CD4-positive, alpha-beta T cell treated with Interleukin-17A for 1 hour (primary cell): ENCODE measurements at regions not wholly inside any gene's neighbourhood (a gene's known extent, or its start where the extent isn't known, plus 50 kb on each side); places are given as distances from the start of the nearest gene placed in this dataset.

Experiments used
- DNase-seq: peaks from one replicate; pipeline ENCODE4 v3.0.0-alpha.2; 2020

GRCh38 chr9:7287986-7288385 lies 511.6 kb downstream of the DMAC1 start:
- DNase-seq, result no peak

DNA sequence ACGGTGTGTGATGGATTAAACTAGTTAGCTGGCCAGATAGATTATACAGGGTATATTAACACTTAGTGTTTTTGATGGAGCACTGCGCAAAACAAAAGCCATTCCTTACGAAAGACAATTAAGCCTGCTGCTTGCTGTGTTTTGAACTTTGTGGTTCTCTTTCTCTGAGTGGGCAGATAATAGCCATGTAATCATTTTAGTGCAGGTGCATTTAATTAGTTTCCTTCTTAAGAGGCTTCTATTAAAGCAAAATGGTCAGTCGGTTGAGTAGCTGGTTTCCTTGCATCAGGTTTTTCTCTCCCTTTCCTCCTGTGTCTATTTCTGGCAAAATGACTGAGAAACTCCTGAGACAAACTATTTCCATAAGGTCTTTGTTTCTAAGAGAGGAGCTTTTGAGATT lies 512.5 kb downstream of the DMAC1 start:
- DNase-seq, result no peak

- DNase-seq, result no peak
Observed at GRCh38 chr9:7286101-7286500, 513.5 kb downstream of the DMAC1 start.

DNA sequence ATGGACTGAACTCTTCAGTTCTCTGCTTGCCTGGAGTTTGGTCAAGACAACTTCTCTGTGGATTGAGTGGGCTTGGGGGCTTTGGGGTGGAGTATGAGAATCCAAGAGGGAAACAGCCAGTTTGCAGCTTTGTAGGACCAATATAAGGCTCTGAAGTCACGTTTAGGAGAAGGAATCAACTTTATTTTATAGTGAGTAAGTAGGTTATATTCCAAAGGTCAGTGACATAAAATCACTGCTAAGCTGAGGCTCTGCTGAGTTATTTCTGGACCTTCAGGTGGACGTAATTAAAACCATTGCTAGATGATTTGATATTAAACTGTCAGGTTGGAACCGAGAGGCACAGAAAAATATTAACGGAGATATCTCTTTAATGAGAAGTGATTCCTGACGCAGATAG lies 514.4 kb downstream of the DMAC1 start:
- no peak for DNase-seq

GRCh38 chr9:7284517-7284916 lies 515.1 kb downstream of the DMAC1 start:
- DNase-seq, result no peak

- DNase-seq, result no peak
Observed at GRCh38 chr9:7284117-7284516, 515.5 kb downstream of the DMAC1 start.

DNA sequence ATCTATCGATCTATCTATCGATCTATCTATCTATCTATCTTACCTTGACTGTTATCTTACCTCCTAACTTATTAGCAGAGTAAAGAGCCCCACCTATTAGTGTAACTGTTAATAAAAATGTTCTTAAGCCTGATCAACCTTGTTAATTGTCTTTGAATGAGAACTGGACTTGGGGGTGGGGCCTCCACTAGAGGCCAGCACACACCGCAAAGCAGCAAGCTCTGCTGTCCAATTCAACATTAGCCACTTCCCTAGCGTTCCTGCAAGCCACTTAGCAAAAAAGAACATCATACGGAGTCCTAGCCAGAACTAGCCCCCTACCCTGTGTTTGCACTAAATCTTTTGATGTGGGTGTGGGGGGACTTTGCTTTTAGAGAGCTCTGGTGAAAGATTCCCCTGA lies 515.8 kb downstream of the KDM4C start:
- DNase-seq, result no peak

DNA sequence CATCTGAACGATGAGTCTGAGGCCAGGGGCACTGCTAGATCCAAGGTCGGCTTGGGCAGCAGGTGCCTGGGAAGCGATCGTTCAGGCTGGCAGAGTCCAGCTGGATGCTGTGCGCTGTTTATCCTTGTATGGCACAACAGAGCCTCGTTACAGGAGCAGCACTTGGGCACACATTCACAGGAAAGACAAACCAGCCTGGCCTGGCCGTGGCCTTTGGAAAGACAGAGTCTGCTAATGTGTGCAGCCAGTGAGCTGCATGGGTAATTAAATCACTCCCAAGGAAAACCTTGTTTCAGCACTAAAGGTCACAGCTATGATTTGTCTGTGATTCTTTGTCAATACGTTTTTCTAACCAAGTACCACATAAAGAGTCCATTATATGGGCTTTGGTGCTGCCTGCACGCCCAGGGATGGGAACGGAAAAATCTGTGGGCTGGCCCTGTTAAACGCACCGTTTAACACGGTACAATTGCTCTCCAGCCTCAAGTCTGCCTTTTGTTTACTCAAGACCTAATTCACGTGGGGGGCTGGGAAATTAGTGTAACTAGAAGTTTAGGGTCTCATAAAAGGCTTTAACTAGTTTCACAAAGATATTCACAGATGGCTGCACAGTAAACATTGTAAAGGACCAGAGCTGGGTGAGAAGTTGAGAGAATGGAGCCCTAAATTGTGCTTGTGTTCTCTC lies 509.3 kb downstream of the KDM4C start:
- no peak for DNase-seq

DNA sequence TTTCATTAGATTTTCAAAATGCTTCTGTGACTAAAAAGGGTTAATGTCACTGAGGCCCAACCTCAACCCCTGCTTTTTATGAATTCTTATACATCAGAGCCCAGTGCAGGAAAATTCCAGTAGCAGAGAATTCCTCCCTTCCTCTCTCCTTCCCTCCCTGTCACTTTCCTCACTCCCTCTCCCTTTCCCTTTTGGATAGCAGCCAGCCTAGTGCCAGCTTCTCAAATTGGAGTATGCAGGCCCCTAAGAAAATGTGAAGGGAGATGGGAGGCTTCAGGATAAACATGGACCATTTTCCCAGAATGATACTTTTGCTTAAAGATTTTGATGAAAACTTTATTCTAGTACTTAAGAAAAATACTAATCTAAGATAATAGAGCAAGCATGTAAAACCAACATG lies 507.4 kb downstream of the KDM4C start:
- no peak for DNase-seq

GRCh38 chr9:7259544-7260241 lies 501.9 kb downstream of the KDM4C start:
- no peak for DNase-seq

- DNase-seq, result no peak
Observed at GRCh38 chr9:7258688-7259396, 501.1 kb downstream of the KDM4C start.

GRCh38 chr9:7246917-7247522 lies 489.2 kb downstream of the KDM4C start:
- DNase-seq, result no peak

- no peak for DNase-seq
Observed at GRCh38 chr9:7245976-7246580, 488.3 kb downstream of the KDM4C start.

DNA sequence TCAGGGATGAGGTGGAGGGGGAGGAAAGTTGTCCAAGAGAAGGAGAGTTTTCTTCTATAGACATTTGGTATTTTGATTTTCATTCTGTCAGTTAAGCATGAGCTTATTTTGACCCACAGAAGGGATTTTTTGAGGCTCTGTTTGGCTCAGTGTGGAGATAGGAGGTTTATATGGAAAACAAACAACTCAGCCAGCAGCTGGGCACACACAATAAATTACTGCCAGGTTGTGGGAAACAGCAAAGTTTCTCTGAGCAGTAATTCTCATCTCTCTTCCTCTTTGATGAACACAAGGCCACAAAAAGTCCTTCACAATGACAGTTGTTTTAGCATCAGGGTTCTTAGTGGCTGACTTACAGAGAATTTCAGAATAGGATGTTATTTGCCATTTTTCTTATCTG lies 486.1 kb downstream of the KDM4C start:
- DNase-seq, result no peak

GRCh38 chr9:7242126-7242525 lies 484.4 kb downstream of the KDM4C start:
- DNase-seq, result no peak

- DNase-seq, result no peak
Observed at GRCh38 chr9:7241694-7242093, 483.9 kb downstream of the KDM4C start.

GRCh38 chr9:7240569-7241311 lies 483.0 kb downstream of the KDM4C start:
- DNase-seq, result no peak

DNA sequence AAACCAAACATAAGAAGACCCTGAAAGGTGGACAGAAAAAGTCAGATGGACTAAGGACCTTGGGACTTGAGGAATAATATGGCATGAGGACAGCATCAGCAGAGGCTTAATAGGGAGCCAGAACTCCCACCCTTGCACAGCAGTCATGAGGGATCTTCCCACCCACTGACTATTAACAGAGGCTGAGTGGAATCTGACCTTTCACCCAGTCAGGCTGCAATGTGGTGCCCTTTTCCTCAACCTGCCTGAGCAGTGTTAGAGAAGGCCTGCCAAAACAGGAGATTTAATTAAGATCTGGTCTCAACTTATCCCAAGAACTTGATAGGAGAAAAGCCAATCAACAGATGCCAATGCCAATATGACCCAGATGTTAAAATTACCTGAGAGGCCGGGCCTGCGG lies 481.9 kb downstream of the KDM4C start:
- DNase-seq, result no peak

DNA sequence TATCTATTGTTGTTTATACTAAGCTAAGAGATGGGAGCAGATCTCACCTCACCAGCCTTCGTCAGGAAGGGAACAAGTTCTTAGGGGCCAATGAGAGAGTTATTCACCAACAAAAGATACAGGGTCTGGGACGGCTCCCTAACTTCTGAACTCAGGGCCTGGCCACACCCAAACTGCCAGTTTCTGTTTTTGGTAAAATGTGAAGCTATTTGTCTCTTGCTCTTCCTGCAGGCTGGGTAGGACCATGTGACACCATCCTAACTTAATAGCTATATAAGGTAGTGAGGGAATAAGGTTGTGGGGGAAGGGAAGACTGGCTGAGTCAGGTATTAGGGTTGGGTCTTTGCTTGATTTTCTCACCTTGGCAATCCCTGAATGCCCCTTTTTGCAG lies 480.5 kb downstream of the KDM4C start:
- DNase-seq, result no peak

DNA sequence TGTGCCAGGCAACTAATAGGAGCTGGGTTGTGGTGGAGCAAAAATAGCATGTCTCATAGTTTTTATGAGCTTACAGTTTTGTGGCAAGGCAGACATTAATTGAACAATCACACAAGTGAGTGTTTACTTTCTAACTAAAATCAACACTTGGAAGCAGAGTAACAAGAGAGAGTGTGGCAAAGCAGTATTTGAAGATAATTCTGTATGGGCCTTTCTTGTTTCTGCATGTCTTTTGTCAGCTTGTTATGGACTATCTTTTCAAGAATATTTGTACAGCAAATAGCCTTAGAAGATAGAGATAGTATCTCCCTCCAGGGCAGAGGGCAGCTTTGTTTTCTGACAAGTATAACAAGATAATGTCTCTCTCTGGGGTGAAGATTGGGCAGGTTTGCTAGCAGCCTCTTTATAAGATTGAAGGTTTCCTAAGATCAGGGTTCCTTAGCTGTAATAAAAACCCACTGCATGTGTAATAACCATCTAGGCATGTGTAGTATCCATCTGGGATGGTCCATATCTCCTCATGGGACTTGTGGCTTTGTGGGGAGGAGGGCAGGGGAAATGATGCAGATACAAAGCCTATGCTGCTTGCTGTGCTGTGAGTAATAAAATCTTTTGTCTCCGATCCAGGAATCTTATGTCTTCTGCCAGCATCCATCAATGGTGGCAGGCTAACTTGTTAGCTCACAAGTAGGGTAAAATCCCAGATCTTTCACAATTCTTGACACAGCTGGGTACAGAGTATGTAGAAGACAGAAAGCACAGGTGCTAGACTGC lies 479.9 kb downstream of the KDM4C start:
- DNase-seq, result no peak

GRCh38 chr9:7236186-7236585 lies 478.4 kb downstream of the KDM4C start:
- DNase-seq, result no peak

GRCh38 chr9:7234144-7234543 lies 476.4 kb downstream of the KDM4C start:
- peak; percentile 5 for DNase-seq
